Neuronal stem cell (in vitro differentiated cells): ENCODE measurements at regions not wholly inside any gene's neighbourhood (a gene's known extent, or its start where the extent isn't known, plus 50 kb on each side); places are given as distances from the start of the nearest gene placed in this dataset.

Source experiments
- DNase-seq: peaks from one replicate; pipeline ENCODE4 v3.0.0-alpha.2; 2013; ENCODE audit warnings: low spot score
- H2AFZ ChIP-seq: one replicate; pipeline ENCODE4 v1.6.1; 2013; ENCODE audit warnings: mild to moderate bottlenecking, low read length, inconsistent platforms
- H2AK5ac ChIP-seq: 2 replicates; pipeline ENCODE4 v1.6.1; 2013; ENCODE audit warnings: low read depth, mild to moderate bottlenecking, inconsistent platforms, low read length, moderate library complexity, mixed read lengths
- H2BK120ac ChIP-seq: 2 replicates; pipeline ENCODE4 v1.6.1; 2013; ENCODE audit warnings: low read depth, mild to moderate bottlenecking, inconsistent platforms, low read length, moderate library complexity, mixed read lengths
- H2BK12ac ChIP-seq: one replicate; pipeline ENCODE4 v1.6.1; 2013; ENCODE audit warnings: low read length, inconsistent platforms
- H2BK15ac ChIP-seq: 2 replicates; pipeline ENCODE4 v1.6.1; 2013; ENCODE audit warnings: mild to moderate bottlenecking, low read length, inconsistent platforms, mixed read lengths
- H2BK5ac ChIP-seq: one replicate; pipeline ENCODE4 v1.6.1; 2013; ENCODE audit warnings: inconsistent platforms, mild to moderate bottlenecking, low read length, moderate library complexity
- H3K14ac ChIP-seq: one replicate; pipeline ENCODE4 v1.6.1; 2013; ENCODE audit warnings: low read length, inconsistent platforms
- H3K18ac ChIP-seq: 2 replicates; pipeline ENCODE4 v1.6.1; 2013; ENCODE audit warnings: low read length, inconsistent platforms
- H3K23ac ChIP-seq: 2 replicates; pipeline ENCODE4 v1.6.1; 2013; ENCODE audit warnings: low read depth, mild to moderate bottlenecking, mixed read lengths, low read length, inconsistent platforms; ENCODE audit not compliant: poor library complexity
- H3K27ac ChIP-seq: replicated peaks from 3 replicates; pipeline ENCODE4 v1.5.1; 2013; ENCODE audit warnings: low read length, inconsistent platforms
- H3K27me3 ChIP-seq, 3 experiments: 2 replicates each; pipeline ENCODE4 v1.6.1; 2013; ENCODE audit warnings: low read length in 3 of 3, mild to moderate bottlenecking in 2 of 3, inconsistent platforms in 1 of 3, low read depth in 1 of 3, mixed read lengths in 1 of 3, moderate library complexity in 1 of 3; ENCODE audit not compliant: control insufficient read depth in 3 of 3, insufficient read depth in 3 of 3
- H3K36me3 ChIP-seq, 2 donors: replicated peaks in 1 of 2; 2 replicates each; pipeline ENCODE4 v1.6.1; 2013; ENCODE audit warnings: low read length in 2 of 2; ENCODE audit not compliant: control insufficient read depth in 2 of 2, insufficient read depth in 2 of 2
- H3K4ac ChIP-seq: 2 replicates; pipeline ENCODE4 v1.6.1; 2013; ENCODE audit warnings: inconsistent platforms, mild to moderate bottlenecking, low read length, moderate library complexity
- H3K4me1 ChIP-seq, 2 donors: 1 replicate in 1 of 2; 2 replicates in 1 of 2; pipeline ENCODE4 v1.6.1; 2013; ENCODE audit warnings: low read length in 2 of 2, low read depth in 1 of 2; ENCODE audit not compliant: control insufficient read depth in 2 of 2, insufficient read depth in 1 of 2
- H3K4me2 ChIP-seq: one replicate; pipeline ENCODE4 v1.6.1; 2013; ENCODE audit warnings: mild to moderate bottlenecking, low read length, inconsistent platforms; ENCODE audit not compliant: insufficient read depth, poor library complexity, severe bottlenecking
- H3K4me3 ChIP-seq, 2 donors: 2 replicates each; pipeline ENCODE4 v1.5.1; 2013; ENCODE audit warnings: low read length in 2 of 2, mild to moderate bottlenecking in 2 of 2, inconsistent platforms in 1 of 2, moderate library complexity in 1 of 2
- H3K79me1 ChIP-seq: one replicate; pipeline ENCODE4 v1.6.1; 2013; ENCODE audit warnings: low read depth, mild to moderate bottlenecking, inconsistent platforms, low read length, moderate library complexity
- H3K9ac ChIP-seq: one replicate; pipeline ENCODE4 v1.6.1; 2013; ENCODE audit warnings: mild to moderate bottlenecking, low read depth, low read length, inconsistent platforms; ENCODE audit not compliant: poor library complexity
- H3K9me3 ChIP-seq, 2 donors: replicated peaks in 1 of 2; 2 replicates each; pipeline versions ENCODE3 to v1.6.1; 2013; ENCODE audit warnings: low read length in 2 of 2, mild to moderate bottlenecking in 2 of 2, inconsistent platforms in 1 of 2, low read depth in 1 of 2, mixed read lengths in 1 of 2, moderate library complexity in 1 of 2; ENCODE audit not compliant: control insufficient read depth in 2 of 2, insufficient read depth in 1 of 2
- H4K8ac ChIP-seq: one replicate; pipeline ENCODE4 v1.6.1; 2013; ENCODE audit warnings: low read depth, mild to moderate bottlenecking, inconsistent platforms, low read length, moderate library complexity
- H4K91ac ChIP-seq: one replicate; pipeline ENCODE4 v1.6.1; 2013; ENCODE audit warnings: low read length, low read depth, mild to moderate bottlenecking, inconsistent platforms; ENCODE audit not compliant: poor library complexity
- WGBS, 2 donors: extraction: QIAGEN DNeasy Blood & Tissue Kit; methylation state at CpG; one replicate each; pipeline ENCODE4 v1.1.7; 2013; ENCODE audit warnings: missing lambda C conversion rate in 2 of 2, mixed read lengths in 1 of 2; ENCODE audit not compliant: insufficient read length in 2 of 2, insufficient replicate concordance in 1 of 2; ENCODE audit errors: extremely low coverage in 2 of 2; 5-methylcytosine and 5-hydroxymethylcytosine counted together

DNA sequence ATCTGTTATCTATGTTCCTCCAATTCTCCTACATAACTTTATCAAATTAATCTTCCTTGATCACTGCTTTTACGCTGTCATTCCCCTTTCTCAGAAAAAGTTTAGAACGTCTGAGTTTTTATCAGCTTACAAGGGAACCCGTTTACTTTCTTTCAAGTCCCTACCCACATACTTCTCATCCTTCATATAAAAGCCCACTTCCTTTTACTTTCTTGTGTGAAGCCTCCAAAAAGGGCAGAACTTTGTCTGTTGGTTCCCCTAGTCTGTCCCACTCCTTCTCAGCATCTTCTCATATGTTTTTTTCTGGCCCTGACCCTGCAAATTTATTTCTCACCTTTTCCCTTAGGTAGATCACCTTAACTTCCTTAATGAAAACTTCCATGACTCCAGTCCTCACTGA, 106.1 kb downstream of the TFAP2B start:
- no peak overlapping the region for H3K18ac ChIP-seq
- no peaks in the 10 kb centered on the region for H3K79me1 ChIP-seq
- no peak overlapping the region for H3K23ac ChIP-seq
- H3K27me3 ChIP-seq = no peaks in the 10 kb centered on the region
- H2BK5ac ChIP-seq = no peak overlapping the region
- H4K91ac ChIP-seq = no peak overlapping the region
- peaks cover 0 to 7% of the 10 kb centered on the region in 2 donors for H3K4me1 ChIP-seq
- no peak overlapping the region for H4K8ac ChIP-seq
- H3K14ac ChIP-seq = no peak overlapping the region
- DNase-seq = no peak
- H3K27ac ChIP-seq = no peak overlapping the region
- H2AK5ac ChIP-seq = no peak overlapping the region
- no peak overlapping the region for H2BK15ac ChIP-seq
- H2AFZ ChIP-seq = no peak overlapping the region
- H2BK12ac ChIP-seq = no peak overlapping the region
- H3K9ac ChIP-seq = no peak overlapping the region
- no peaks in the 10 kb centered on the region for H3K9me3 ChIP-seq
- no peak overlapping the region for H3K4me3 ChIP-seq
- H3K36me3 ChIP-seq = no peaks in the 10 kb centered on the region
- no peak overlapping the region for H3K4me2 ChIP-seq
- H3K4ac ChIP-seq = no peak overlapping the region
- no CpG with 5 or more reads among the region's 3 CpGs for WGBS, 2 donors
- no peak overlapping the region for H2BK120ac ChIP-seq

DNA sequence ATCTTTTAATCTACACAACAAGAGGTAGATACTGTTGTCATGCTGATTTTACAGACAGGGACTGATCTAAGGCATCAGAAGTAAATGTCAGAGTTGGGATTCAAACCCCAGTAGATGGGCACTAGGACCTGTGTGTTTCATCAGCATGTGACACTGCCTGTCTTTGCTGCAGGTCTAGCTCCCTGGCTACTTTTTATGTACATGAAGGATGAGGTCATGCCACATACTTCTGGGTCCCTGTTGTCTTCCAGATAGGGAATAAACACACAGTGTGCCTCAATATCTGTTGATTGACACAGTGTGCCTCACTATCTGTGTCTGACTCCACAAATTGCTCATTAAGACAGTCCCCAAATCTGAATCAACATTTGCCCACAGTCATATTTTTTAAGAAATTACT, 106.9 kb downstream of the TFAP2B start:
- Histone ChIP-seq H3K23ac (no peak overlapping the region), H2BK12ac (no peak overlapping the region), H3K27me3 (no peaks in the 10 kb centered on the region), H3K4me1 (peaks cover 0 to 7% of the 10 kb centered on the region in 2 donors), H3K4me2 (no peak overlapping the region), H3K18ac (no peak overlapping the region), H3K79me1 (no peaks in the 10 kb centered on the region), H3K36me3 (no peaks in the 10 kb centered on the region), H3K27ac (no peak overlapping the region), H3K4ac (no peak overlapping the region), H2BK15ac (no peak overlapping the region), H3K9me3 (no peaks in the 10 kb centered on the region), H2BK120ac (no peak overlapping the region), H2AK5ac (no peak overlapping the region), H3K4me3 (no peak overlapping the region), H2BK5ac (no peak overlapping the region), H3K9ac (no peak overlapping the region), H4K91ac (no peak overlapping the region), H2AFZ (no peak overlapping the region), H3K14ac (no peak overlapping the region), H4K8ac (no peak overlapping the region)
- no peak for DNase-seq

DNA sequence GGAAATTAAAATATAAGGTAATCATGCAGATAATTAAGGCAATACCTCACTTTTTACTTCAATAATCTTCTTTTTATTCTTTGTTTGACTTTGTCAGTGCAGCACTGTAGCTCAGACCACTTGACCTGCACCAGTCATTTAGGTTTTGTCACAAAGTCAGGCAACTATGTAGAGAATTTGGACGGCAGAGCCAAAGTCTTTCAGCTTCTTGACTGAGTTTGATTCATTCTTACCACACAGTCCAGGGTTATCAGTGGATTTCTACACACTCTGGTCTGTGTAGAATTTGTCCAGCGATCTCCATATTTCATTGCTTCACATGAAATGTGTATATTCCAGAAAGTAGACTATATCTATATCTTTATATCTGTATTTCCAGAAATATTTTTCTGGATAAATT, 107.3 kb downstream of the TFAP2B start:
- H3K9ac ChIP-seq = no peak overlapping the region
- no peaks in the 10 kb centered on the region for H3K79me1 ChIP-seq
- H3K23ac ChIP-seq = no peak overlapping the region
- H3K4ac ChIP-seq = no peak overlapping the region
- no peak for DNase-seq
- H3K27me3 ChIP-seq = no peaks in the 10 kb centered on the region
- H3K4me3 ChIP-seq = no peak overlapping the region
- H3K4me1 ChIP-seq = peaks cover 0 to 7% of the 10 kb centered on the region in 2 donors
- no peak overlapping the region for H2BK5ac ChIP-seq
- H3K27ac ChIP-seq = no peak overlapping the region
- no peak overlapping the region for H4K8ac ChIP-seq
- no peak overlapping the region for H3K4me2 ChIP-seq
- H3K14ac ChIP-seq = no peak overlapping the region
- no CpG with 5 or more reads among the region's 2 CpGs for WGBS, 2 donors
- H2BK120ac ChIP-seq = no peak overlapping the region
- no peak overlapping the region for H2AFZ ChIP-seq
- H3K18ac ChIP-seq = no peak overlapping the region
- H3K9me3 ChIP-seq = no peaks in the 10 kb centered on the region
- H2AK5ac ChIP-seq = no peak overlapping the region
- H2BK12ac ChIP-seq = no peak overlapping the region
- H4K91ac ChIP-seq = no peak overlapping the region
- H3K36me3 ChIP-seq = no peaks in the 10 kb centered on the region
- H2BK15ac ChIP-seq = no peak overlapping the region

DNA sequence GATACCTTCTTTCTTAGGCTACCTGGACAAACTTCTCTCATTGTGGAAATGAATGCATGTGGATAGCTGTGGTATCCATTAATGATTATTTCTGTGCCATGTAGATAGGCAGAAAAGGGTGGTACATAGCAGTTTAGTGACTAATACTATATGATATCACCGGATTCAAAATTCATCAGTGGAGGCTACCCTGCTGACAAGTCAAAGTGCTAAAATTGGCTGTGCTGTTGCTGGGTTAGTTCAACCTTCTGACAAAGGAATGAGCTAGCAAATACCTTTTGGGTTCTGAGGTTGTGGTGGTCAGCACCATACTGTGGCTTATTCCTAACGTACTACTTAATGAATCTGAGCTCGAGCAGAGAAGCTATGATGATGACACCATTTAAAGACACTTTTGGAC, 109.1 kb downstream of the TFAP2B start:
- no peak overlapping the region for H3K23ac ChIP-seq
- no peak overlapping the region for H4K91ac ChIP-seq
- no peak overlapping the region for H2BK120ac ChIP-seq
- H2BK5ac ChIP-seq = no peak overlapping the region
- WGBS, 2 donors = no CpG with 5 or more reads among the region's 3 CpGs
- no peaks in the 10 kb centered on the region for H3K27me3 ChIP-seq
- no peak overlapping the region for H3K4me3 ChIP-seq
- H2AK5ac ChIP-seq = no peak overlapping the region
- no peak overlapping the region for H3K4me2 ChIP-seq
- H3K4ac ChIP-seq = no peak overlapping the region
- H3K36me3 ChIP-seq = no peaks in the 10 kb centered on the region
- H3K14ac ChIP-seq = no peak overlapping the region
- H2BK12ac ChIP-seq = no peak overlapping the region
- no peak overlapping the region for H3K27ac ChIP-seq
- H2BK15ac ChIP-seq = no peak overlapping the region
- peaks cover 0 to 7% of the 10 kb centered on the region in 2 donors for H3K4me1 ChIP-seq
- H3K9me3 ChIP-seq = no peaks in the 10 kb centered on the region
- no peak for DNase-seq
- no peak overlapping the region for H3K9ac ChIP-seq
- H3K18ac ChIP-seq = no peak overlapping the region
- no peaks in the 10 kb centered on the region for H3K79me1 ChIP-seq
- H2AFZ ChIP-seq = no peak overlapping the region
- H4K8ac ChIP-seq = no peak overlapping the region
